ENCODE measurements at regions not wholly inside any gene's neighbourhood (a gene's known extent, or its start where the extent isn't known, plus 50 kb on each side); places are given as distances from the start of the nearest gene placed in this dataset.

- TF ChIP-seq ZBTB9 (CRISPR knock-in tag; IDR thresholded peaks at IDR 0.05), result no peak
- no peak for TF ChIP-seq E2F5 (CRISPR knock-in tag; IDR thresholded peaks at IDR 0.05)
- TF ChIP-seq FOXK1 (CRISPR knock-in tag; IDR thresholded peaks at IDR 0.05; ENCODE audit: borderline replicate concordance), result no peak
- TF ChIP-seq ZNF766 (CRISPR knock-in tag; conservative IDR thresholded peaks at IDR 0.05), result no peak
These were observed 112.7 kb downstream of the TMEM17 start (continued) for GRCh38 chr2:62393293-62393692.

- intact Hi-C loops (cut with micrococcal nuclease), result no loop called here
- no peak for ATAC-seq
- in situ Hi-C loops (cut with MboI), result no loop called here
- TF ChIP-seq NR0B1 (IDR thresholded peaks at IDR 0.05; ENCODE audit: partially characterized antibody), result no peak
- no peak for TF ChIP-seq ZNF395 (CRISPR knock-in tag; IDR thresholded peaks at IDR 0.05)
- no peak for TF ChIP-seq ZBTB8A (IDR thresholded peaks at IDR 0.05; ENCODE audit: partially characterized antibody)
- no peak for TF ChIP-seq GATAD2B (IDR thresholded peaks at IDR 0.05; ENCODE audit: borderline replicate concordance)
- TF ChIP-seq ATF7 (IDR thresholded peaks at IDR 0.05), result no peak
- TF ChIP-seq ZNF707 (CRISPR knock-in tag; conservative IDR thresholded peaks at IDR 0.05), result no peak
- no peak for TF ChIP-seq CEBPB (tag; IDR thresholded peaks at IDR 0.05)
- no peak for TF ChIP-seq PTTG1 (tag; IDR thresholded peaks at IDR 0.05; ENCODE audit: low read depth)
- TF ChIP-seq ETS2 (tag; IDR thresholded peaks at IDR 0.05; ENCODE audit: borderline replicate concordance, poor library complexity, severe bottlenecking), result no peak
- TF ChIP-seq ZBTB33 (CRISPR knock-in tag; IDR thresholded peaks at IDR 0.05), result no peak
These were observed 114.3 kb downstream of the TMEM17 start for GRCh38 chr2:62391696-62392095.

More at GRCh38 chr2:62391696-62392095, 114.3 kb downstream of the TMEM17 start:
- Histone ChIP-seq H3K9me3 (replicated peaks; ENCODE audit: control insufficient read depth, insufficient read depth, low read depth, low read length) (no peaks in the 10 kb centered on the region), H3K79me2 (ENCODE audit: control insufficient read depth, insufficient read depth, low read length) (no peaks in the 10 kb centered on the region), H3K9ac (ENCODE audit: insufficient read depth in 1 of 2, low read depth in 2 of 2, low read length in 2 of 2) (no peak overlapping the region), H3K9me1 (ENCODE audit: control insufficient read depth, insufficient read depth, low read length) (no peaks in the 10 kb centered on the region), H3K4me2 (ENCODE audit: insufficient read depth, low read length) (no peak overlapping the region), H3K4me3 (no peak overlapping the region), H4K20me1 (replicated peaks; ENCODE audit: control insufficient read depth, insufficient read depth, low read length) (no peaks in the 10 kb centered on the region), H3K4me1 (replicated peaks in 1 of 2; ENCODE audit: control insufficient read depth in 2 of 2, insufficient read depth in 2 of 2, low read length in 2 of 2) (no peaks in the 10 kb centered on the region), H3K27ac (ENCODE audit: extremely low read depth, low read depth, low read length) (no peak overlapping the region), H3K36me3 (ENCODE audit: control insufficient read depth, insufficient read depth, low read length) (no peaks in the 10 kb centered on the region), H2AFZ (ENCODE audit: low read depth, low read length) (no peak overlapping the region), H3K27me3 (ENCODE audit: control insufficient read depth in 2 of 2, insufficient read depth in 2 of 2, low read length in 2 of 2) (no peaks in the 10 kb centered on the region)
- CTCF ChIA-PET (ENCODE audit: low intra/inter-chr PET ratio), result no interaction called here
- DNase-seq (ENCODE audit: extremely low read depth in 1 of 4, low spot score in 3 of 4), result no peak
- POLR2A ChIA-PET, result no interaction called here
- WGBS (ENCODE audit: insufficient coverage, low coverage, missing lambda C conversion rate), result 16% methylated on average over 1 of the region's 1 CpG
- FAIRE-seq, result no peak
- BruUV-seq (replicated peaks), result no TSS peak
